ENCODE measurements at regions not wholly inside any gene's neighbourhood (a gene's known extent, or its start where the extent isn't known, plus 50 kb on each side); places are given as distances from the start of the nearest gene placed in this dataset.

- no peak for TF ChIP-seq RAD21 (IDR thresholded peaks at IDR 0.05; ENCODE audit: low read length)
- TF ChIP-seq CTCF (conservative IDR thresholded peaks at IDR 0.05; ENCODE audit: low read depth, low read length): no peak
These were observed 203.3 kb upstream of the LMCD1 start for GRCh38 chr3:8298021-8298954.

Data from IMR-90 (cell line).